Natural killer cell (primary cell): ENCODE measurements at regions not wholly inside any gene's neighbourhood (a gene's known extent, or its start where the extent isn't known, plus 50 kb on each side); places are given as distances from the start of the nearest gene placed in this dataset.

Experiments
- ATAC-seq, 3 donors: fragments of 150-1000 bp in 2 of 3; fragments of 200-7000 bp in 1 of 3; cut with Tn5 transposase; 1 replicate in 1 of 3; 2 replicates in 2 of 3; pipeline ENCODE4 v1.10.0; 2021; ENCODE audit warnings: mild to moderate bottlenecking in 2 of 3, moderate library complexity in 2 of 3
- DNase-seq, 2 donors: peaks; one replicate each; pipeline versions ENCODE4 v3.0.0 to v3.0.0-alpha.2; 2013 to 2021; ENCODE audit warnings: mixed read lengths in 1 of 2
- H3K27ac ChIP-seq: one replicate; pipeline ENCODE4 v1.5.1; 2013; ENCODE audit warnings: mild to moderate bottlenecking, low read length
- H3K27me3 ChIP-seq: one replicate; pipeline ENCODE4 v1.6.1; 2013; ENCODE audit warnings: low read length; ENCODE audit not compliant: control insufficient read depth, insufficient read depth
- H3K36me3 ChIP-seq: one replicate; pipeline ENCODE4 v1.6.1; 2013; ENCODE audit warnings: low read length; ENCODE audit not compliant: control insufficient read depth, insufficient read depth
- H3K4me1 ChIP-seq: one replicate; pipeline ENCODE4 v1.6.1; 2013; ENCODE audit warnings: low read length; ENCODE audit not compliant: control insufficient read depth, insufficient read depth
- H3K4me3 ChIP-seq: one replicate; pipeline ENCODE4 v1.5.1; 2013; ENCODE audit warnings: low read length
- H3K9me3 ChIP-seq: one replicate; pipeline ENCODE4 v1.6.1; 2013; ENCODE audit warnings: low read length; ENCODE audit not compliant: control insufficient read depth, insufficient read depth
- H3K27ac Mint-ChIP-seq, 2 donors: one replicate each; pipeline ENCODE4 v1.8.0; 2022; ENCODE audit warnings: mild to moderate bottlenecking in 2 of 2, mixed read lengths in 2 of 2, moderate library complexity in 1 of 2
- H3K27me3 Mint-ChIP-seq, 2 donors: one replicate each; pipeline ENCODE4 v1.8.0; 2022; ENCODE audit warnings: low read depth in 2 of 2, mixed read lengths in 2 of 2
- H3K36me3 Mint-ChIP-seq: one replicate; pipeline ENCODE4 v1.8.0; 2022; ENCODE audit warnings: mixed read lengths
- H3K4me1 Mint-ChIP-seq, 2 donors: one replicate each; pipeline ENCODE4 v1.8.0; 2022; ENCODE audit warnings: mixed read lengths in 2 of 2
- H3K4me3 Mint-ChIP-seq: one replicate; pipeline ENCODE4 v1.8.0; 2022; ENCODE audit warnings: mild to moderate bottlenecking, moderate library complexity, mixed read lengths
- H3K9me3 Mint-ChIP-seq, 2 donors: one replicate each; pipeline ENCODE4 v1.8.0; 2022; ENCODE audit warnings: mixed read lengths in 2 of 2
- WGBS: methylation state at CpG from one replicate; pipeline ENCODE4 v1.1.7; 2013; ENCODE audit warnings: missing lambda C conversion rate; ENCODE audit not compliant: insufficient coverage; 5-methylcytosine and 5-hydroxymethylcytosine counted together
- intact Hi-C: fragments of 100-400 bp; cut with micrococcal nuclease; formaldehyde crosslinking; loops from one replicate; pipeline ENCODE4 v1.14.2; 2022
- TF ChIP-seq, protein P1 (sequence below): fragments of 200-600 bp; IDR thresholded peaks from one replicate; pipeline ENCODE4 v1.8.0; 2022; ENCODE audit warnings: antibody characterized with exemption

DNA sequence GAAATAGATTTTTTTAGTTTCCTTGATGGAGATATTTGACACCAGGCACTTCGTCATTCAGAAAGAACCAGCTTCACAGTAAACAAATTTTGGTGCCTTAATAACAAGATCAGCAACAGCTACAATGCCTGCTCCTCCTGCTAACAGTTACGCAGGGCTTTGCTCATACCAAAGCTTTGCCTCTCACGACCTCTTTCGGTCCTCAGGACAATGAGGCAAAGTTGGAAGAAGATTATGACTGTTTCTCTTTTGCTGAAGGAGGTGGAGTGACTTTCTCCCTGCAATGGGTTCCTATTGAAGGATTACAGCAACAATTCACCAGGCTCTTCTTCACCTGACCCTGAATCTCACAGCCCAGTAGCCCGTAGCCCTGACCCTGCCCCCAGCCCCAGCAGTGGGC lies 440.1 kb downstream of the PREX1 start:
- no peak overlapping the region for H3K4me3 Mint-ChIP-seq
- TF ChIP-seq, protein P1, sequence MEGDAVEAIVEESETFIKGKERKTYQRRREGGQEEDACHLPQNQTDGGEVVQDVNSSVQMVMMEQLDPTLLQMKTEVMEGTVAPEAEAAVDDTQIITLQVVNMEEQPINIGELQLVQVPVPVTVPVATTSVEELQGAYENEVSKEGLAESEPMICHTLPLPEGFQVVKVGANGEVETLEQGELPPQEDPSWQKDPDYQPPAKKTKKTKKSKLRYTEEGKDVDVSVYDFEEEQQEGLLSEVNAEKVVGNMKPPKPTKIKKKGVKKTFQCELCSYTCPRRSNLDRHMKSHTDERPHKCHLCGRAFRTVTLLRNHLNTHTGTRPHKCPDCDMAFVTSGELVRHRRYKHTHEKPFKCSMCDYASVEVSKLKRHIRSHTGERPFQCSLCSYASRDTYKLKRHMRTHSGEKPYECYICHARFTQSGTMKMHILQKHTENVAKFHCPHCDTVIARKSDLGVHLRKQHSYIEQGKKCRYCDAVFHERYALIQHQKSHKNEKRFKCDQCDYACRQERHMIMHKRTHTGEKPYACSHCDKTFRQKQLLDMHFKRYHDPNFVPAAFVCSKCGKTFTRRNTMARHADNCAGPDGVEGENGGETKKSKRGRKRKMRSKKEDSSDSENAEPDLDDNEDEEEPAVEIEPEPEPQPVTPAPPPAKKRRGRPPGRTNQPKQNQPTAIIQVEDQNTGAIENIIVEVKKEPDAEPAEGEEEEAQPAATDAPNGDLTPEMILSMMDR: no peak
- DNase-seq (no peak), ATAC-seq (no peak)
- peaks cover 8% of the 10 kb centered on the region for H3K36me3 Mint-ChIP-seq
- peaks cover 0 to 7% of the 10 kb centered on the region in 2 donors for H3K4me1 Mint-ChIP-seq
- H3K9me3 ChIP-seq: peaks cover 15% of the 10 kb centered on the region
- H3K27me3 ChIP-seq: no peaks in the 10 kb centered on the region
- H3K4me1 ChIP-seq: no peaks in the 10 kb centered on the region
- H3K4me3 ChIP-seq: no peak overlapping the region
- peaks cover 16 to 21% of the 10 kb centered on the region in 2 donors for H3K27me3 Mint-ChIP-seq
- peaks cover 0 to 7% of the 10 kb centered on the region in 2 donors for H3K9me3 Mint-ChIP-seq
- no peaks in the 10 kb centered on the region for H3K36me3 ChIP-seq
- intact Hi-C loops: no loop called here
- 74% methylated on average over 4 of the region's 5 CpGs for WGBS
- no peak overlapping the region for H3K27ac ChIP-seq
- H3K27ac Mint-ChIP-seq: no peak overlapping the region

DNA sequence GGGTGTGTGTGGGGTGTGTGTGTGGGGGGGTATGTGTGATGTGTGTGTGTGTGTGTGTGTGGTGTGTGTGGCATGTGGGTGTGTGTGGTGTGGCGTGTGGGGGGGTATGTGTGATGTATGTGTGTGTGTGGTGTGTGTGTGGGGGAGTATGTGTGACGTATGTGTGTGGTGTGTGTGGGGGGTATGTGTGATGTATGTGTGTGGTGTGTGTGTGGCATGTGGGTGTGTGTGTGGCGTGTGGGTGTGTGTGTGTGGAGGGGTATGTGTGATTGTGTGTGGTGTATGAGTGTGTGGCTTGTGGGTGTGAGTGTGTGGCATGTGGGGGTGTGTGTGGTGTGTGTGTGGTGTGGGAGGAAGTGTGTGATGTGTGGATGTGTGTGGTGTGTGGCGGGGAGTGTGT lies 442.3 kb downstream of the PREX1 start:
- no peak overlapping the region for H3K4me3 Mint-ChIP-seq
- Histone ChIP-seq H3K4me1 (no peaks in the 10 kb centered on the region), H3K9me3 (no peaks in the 10 kb centered on the region), H3K27me3 (no peaks in the 10 kb centered on the region), H3K27ac (no peak overlapping the region), H3K4me3 (no peak overlapping the region), H3K36me3 (no peaks in the 10 kb centered on the region)
- no peaks in the 10 kb centered on the region for H3K36me3 Mint-ChIP-seq
- TF ChIP-seq, protein P1: no peak
- H3K27me3 Mint-ChIP-seq: peaks cover 26 to 30% of the 10 kb centered on the region in 2 donors
- peak overlapping the region in 1 of 2 donors; percentile 69 for H3K27ac Mint-ChIP-seq
- H3K4me1 Mint-ChIP-seq: peaks cover 0 to 7% of the 10 kb centered on the region in 2 donors
- peaks cover 0 to 3% of the 10 kb centered on the region in 2 donors for H3K9me3 Mint-ChIP-seq
- 62% methylated on average over 4 of the region's 4 CpGs for WGBS
- intact Hi-C loops: no loop called here
- ATAC-seq (no peak), DNase-seq (no peak)

DNA sequence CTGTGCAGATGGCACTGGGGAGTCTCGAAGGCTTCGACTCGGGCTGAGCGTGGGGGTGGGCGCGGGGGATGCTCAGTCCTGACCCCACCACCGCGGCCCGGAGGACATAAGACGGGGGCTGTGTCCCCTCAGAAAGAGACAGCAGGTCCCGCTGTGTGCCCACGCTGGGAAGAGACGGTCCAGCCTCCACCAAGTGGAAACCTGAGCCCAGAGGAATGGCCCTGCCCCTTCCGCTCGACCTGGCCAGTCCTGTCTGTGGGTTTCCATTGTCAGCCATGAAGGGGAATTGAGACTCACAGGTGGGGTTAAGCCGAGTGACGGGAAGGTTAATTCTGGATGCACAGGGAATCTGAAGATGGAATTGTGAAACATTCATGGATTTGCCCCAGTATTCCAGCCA lies 442.7 kb downstream of the PREX1 start:
- H3K27ac ChIP-seq: no peak overlapping the region
- TF ChIP-seq, protein P1: no peak
- intact Hi-C loops: no loop called here
- WGBS: 81% methylated on average over 17 of the region's 17 CpGs
- Mint-ChIP-seq H3K27ac (peak overlapping the region in 1 of 2 donors; percentile 69), H3K9me3 (peaks cover 0 to 3% of the 10 kb centered on the region in 2 donors), H3K4me3 (no peak overlapping the region), H3K27me3 (peaks cover 23 to 30% of the 10 kb centered on the region in 2 donors), H3K4me1 (peaks cover 0 to 7% of the 10 kb centered on the region in 2 donors), H3K36me3 (no peaks in the 10 kb centered on the region)
- H3K4me3 ChIP-seq: no peak overlapping the region
- H3K9me3 ChIP-seq: no peaks in the 10 kb centered on the region
- no peaks in the 10 kb centered on the region for H3K4me1 ChIP-seq
- ATAC-seq (no peak), DNase-seq (no peak)
- H3K36me3 ChIP-seq: no peaks in the 10 kb centered on the region
- H3K27me3 ChIP-seq: no peaks in the 10 kb centered on the region

DNA sequence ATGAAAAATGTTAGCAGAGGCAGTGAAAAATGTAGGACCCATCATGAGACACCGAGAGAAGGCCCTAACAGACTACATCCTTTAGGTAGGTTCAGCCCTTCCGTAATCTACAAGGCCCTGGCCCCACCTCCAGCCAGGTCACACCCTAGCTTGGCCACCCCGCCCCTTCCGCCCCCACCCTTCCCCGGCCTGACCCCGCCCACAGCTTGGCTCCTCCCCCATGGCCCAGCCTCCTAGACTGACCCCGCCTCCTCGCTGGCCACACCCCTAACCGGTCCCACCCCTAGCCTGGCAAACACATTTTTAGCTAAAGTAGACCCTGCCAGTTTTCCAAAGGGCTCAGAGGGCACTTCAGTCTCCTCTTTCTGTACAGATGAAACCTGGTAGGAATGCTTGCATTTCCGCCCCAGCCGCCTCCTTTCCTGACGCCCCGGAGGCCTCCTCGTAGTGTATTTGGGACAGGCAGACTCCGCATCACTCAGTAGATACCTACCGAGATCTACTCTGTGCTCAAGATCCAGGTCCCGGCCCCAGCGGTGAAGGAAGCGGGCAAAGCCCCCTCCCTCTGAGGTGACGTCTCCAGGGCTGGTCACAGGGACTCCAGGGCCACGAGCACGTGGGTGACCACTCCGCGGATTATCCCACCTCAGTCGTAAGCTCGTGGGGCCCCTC lies 443.5 kb downstream of the PREX1 start:
- DNase-seq (no peak), ATAC-seq (peak in 1 of 3 donors; percentile 60)
- Histone ChIP-seq H3K4me1 (no peaks in the 10 kb centered on the region), H3K27me3 (no peaks in the 10 kb centered on the region), H3K27ac (no peak overlapping the region), H3K9me3 (no peaks in the 10 kb centered on the region), H3K4me3 (no peak overlapping the region), H3K36me3 (no peaks in the 10 kb centered on the region)
- no peaks in the 10 kb centered on the region for H3K36me3 Mint-ChIP-seq
- peaks cover 0 to 7% of the 10 kb centered on the region in 2 donors for H3K4me1 Mint-ChIP-seq
- TF ChIP-seq, protein P1: no peak
- H3K4me3 Mint-ChIP-seq: no peak overlapping the region
- WGBS: 72% methylated on average over 24 of the region's 26 CpGs
- peaks cover 22 to 30% of the 10 kb centered on the region in 2 donors for H3K27me3 Mint-ChIP-seq
- intact Hi-C loops: no loop called here
- H3K27ac Mint-ChIP-seq: no peak overlapping the region
- peaks cover 0 to 3% of the 10 kb centered on the region in 2 donors for H3K9me3 Mint-ChIP-seq
